GM12878 (cell line): ENCODE measurements at regions not wholly inside any gene's neighbourhood (a gene's known extent, or its start where the extent isn't known, plus 50 kb on each side); places are given as distances from the start of the nearest gene placed in this dataset.

Source experiments
- ATAC-seq: fragments of 200-7000 bp; cut with Tn5 transposase; 3 replicates; pipeline ENCODE4 v1.9.1; 2020; ENCODE audit warnings: mild to moderate bottlenecking, moderate library complexity
- BruUV-seq: library from RNA; stranded (reverse); fragments of 400-500 nt; replicated peaks from 2 replicates; lab custom pipeline; 2021; lab: Mats Ljungman, UMichigan
- CTCF ChIA-PET: fragments of 300-600 bp; sonication (Branson Sonifier 250); formaldehyde crosslinking; extraction: SDS; loops from one replicate; lab custom pipeline; 2021; ENCODE audit warnings: inconsistent platforms; lab: Yijun Ruan, JAX
- POLR2A ChIA-PET: fragments of 350-600 bp; formaldehyde crosslinking; extraction: SDS; loops from one replicate; lab custom pipeline; 2021; ENCODE audit warnings: inconsistent platforms; lab: Charles Lee
- RAD21 ChIA-PET: fragments of 300-600 bp; sonication (Branson Sonifier 250); formaldehyde crosslinking; loops from one replicate; lab custom pipeline; 2023; ENCODE audit warnings: antibody characterized with exemption; ENCODE audit not compliant: unreplicated experiment; lab: Charles Lee
- SMC1A ChIA-PET: fragments of 300-600 bp; sonication (Branson Sonifier 250); formaldehyde crosslinking; loops from one replicate; lab custom pipeline; 2023; ENCODE audit not compliant: unreplicated experiment, uncharacterized antibody; lab: Charles Lee
- DNase-seq: peaks from one replicate; pipeline ENCODE4 v3.0.0-alpha.2; 2011; ENCODE audit warnings: low read depth, low spot score
- FAIRE-seq: peaks from 3 replicates; lab custom pipeline; 2011; peaks lifted over from hg19 to GRCh38; lab: Jason Lieb, UNC
- H2AFZ ChIP-seq: 2 replicates; pipeline ENCODE4 v1.6.0; 2011; ENCODE audit warnings: low read depth, low read length, control low read depth; ENCODE audit not compliant: control insufficient read depth
- H3K27ac ChIP-seq: 2 replicates; pipeline ENCODE4 v1.5.1; 2011; ENCODE audit warnings: control low read depth; ENCODE audit not compliant: control insufficient read depth, insufficient read depth
- H3K27me3 ChIP-seq, 2 experiments: replicated peaks in 1 of 2; 2 replicates each; pipeline versions ENCODE4 v1.6.0 to v1.6.1; 2011; ENCODE audit warnings: low read length in 1 of 2; ENCODE audit not compliant: control insufficient read depth in 2 of 2, insufficient read depth in 2 of 2
- H3K36me3 ChIP-seq, 2 experiments: 2 replicates each; pipeline ENCODE4 v1.5.1; 2011; ENCODE audit warnings: low read length in 1 of 2; ENCODE audit not compliant: control insufficient read depth in 2 of 2, insufficient read depth in 2 of 2
- H3K4me1 ChIP-seq: 2 replicates; pipeline ENCODE4 v1.6.1; 2011; ENCODE audit warnings: mild to moderate bottlenecking, low read length, moderate library complexity, mixed read lengths; ENCODE audit not compliant: control insufficient read depth, insufficient read depth
- H3K4me2 ChIP-seq: 2 replicates; pipeline ENCODE4 v1.6.0; 2011; ENCODE audit warnings: control low read depth; ENCODE audit not compliant: control insufficient read depth, insufficient read depth
- H3K4me3 ChIP-seq: fragments of 200-600 bp; sonication (generic); 2 replicates; pipeline ENCODE4 v1.5.1; 2016
- H3K79me2 ChIP-seq: 2 replicates; pipeline ENCODE4 v1.6.0; 2011; ENCODE audit warnings: low read length; ENCODE audit not compliant: control insufficient read depth, insufficient read depth
- H3K9ac ChIP-seq: 2 replicates; pipeline ENCODE4 v1.8.0; 2011; ENCODE audit warnings: low read length, control low read depth, mixed read lengths; ENCODE audit not compliant: control insufficient read depth, insufficient read depth
- H3K9me3 ChIP-seq: replicated peaks from 3 replicates; pipeline ENCODE4 v1.5.1; 2011; ENCODE audit warnings: mild to moderate bottlenecking, low read length; ENCODE audit not compliant: control insufficient read depth, insufficient read depth
- H4K20me1 ChIP-seq: 2 replicates; pipeline ENCODE4 v1.6.0; 2011; ENCODE audit not compliant: control insufficient read depth, insufficient read depth
- CBFB ChIP-seq: IDR thresholded peaks from 2 replicates; pipeline ENCODE4 v1.6.1; 2016; ENCODE audit warnings: antibody characterized with exemption, low read depth
- EP300 ChIP-seq, 2 experiments: fragments of 150-350 bp in 1 of 2; IDR thresholded peaks; 2 replicates each; pipeline ENCODE4 v1.6.1; 2011 to 2012; ENCODE audit warnings: low read depth in 2 of 2, low read length in 2 of 2, borderline replicate concordance in 1 of 2, improper control_type of control experiment in 1 of 2, inconsistent platforms in 1 of 2; ENCODE audit not compliant: control insufficient read depth in 1 of 2
- EZH2 ChIP-seq: IDR thresholded peaks from 2 replicates; pipeline ENCODE4 v1.6.1; 2012; ENCODE audit warnings: low read depth, mild to moderate bottlenecking, control low read depth, inconsistent platforms, low read length, borderline replicate concordance; ENCODE audit not compliant: control insufficient read depth
- HDAC2 ChIP-seq: fragments of 200-600 bp; sonication (generic); IDR thresholded peaks from 2 replicates; pipeline ENCODE4 v1.6.1; 2017
- KDM1A ChIP-seq: fragments of 200-600 bp; sonication (generic); IDR thresholded peaks from 2 replicates; pipeline ENCODE4 v1.6.1; 2016; ENCODE audit warnings: borderline replicate concordance
- LARP7 ChIP-seq: fragments of 450-650 bp; IDR thresholded peaks from 2 replicates; pipeline ENCODE4 v1.6.1; 2017; ENCODE audit warnings: mild to moderate bottlenecking
- MTA2 ChIP-seq: fragments of 450-650 bp; IDR thresholded peaks from 2 replicates; pipeline ENCODE4 v1.6.1; 2016; ENCODE audit warnings: low read depth, mild to moderate bottlenecking, moderate library complexity
- MYB ChIP-seq: fragments of 150-350 bp; IDR thresholded peaks from 2 replicates; pipeline ENCODE4 v1.6.1; 2014; ENCODE audit warnings: mild to moderate bottlenecking, low read depth, low read length, borderline replicate concordance
- NR2F1 ChIP-seq: fragments of 450-650 bp; conservative IDR thresholded peaks from 2 replicates; pipeline ENCODE4 v1.6.1; 2017; ENCODE audit warnings: mild to moderate bottlenecking
- SIN3A ChIP-seq: IDR thresholded peaks from 2 replicates; pipeline ENCODE4 v1.6.1; 2012; ENCODE audit warnings: low read depth, low read length, improper control_type of control experiment
- SREBF1 ChIP-seq: IDR thresholded peaks from 2 replicates; pipeline ENCODE4 v1.6.1; 2012; ENCODE audit warnings: mild to moderate bottlenecking, low read length
- TCF3 ChIP-seq: IDR thresholded peaks from 2 replicates; pipeline ENCODE4 v1.6.1; 2012; ENCODE audit warnings: low read depth, mild to moderate bottlenecking, low read length, borderline replicate concordance; ENCODE audit not compliant: insufficient read depth
- YY1 ChIP-seq: IDR thresholded peaks from 2 replicates; pipeline ENCODE4 v1.6.1; 2011; ENCODE audit warnings: low read depth, mild to moderate bottlenecking, low read length
- ZBED1 ChIP-seq: IDR thresholded peaks from 2 replicates; pipeline ENCODE4 v1.6.1; 2016; ENCODE audit warnings: borderline replicate concordance
- WGBS: methylation state at CpG from one replicate; pipeline ENCODE4 v1.1.6; 2016; ENCODE audit warnings: low lambda C conversion rate; ENCODE audit not compliant: insufficient replicate concordance, insufficient coverage; ENCODE audit errors: missing lambda C conversion rate; 5-methylcytosine and 5-hydroxymethylcytosine counted together
- in situ Hi-C: fragments of 300-500 bp; cut with MboI; formaldehyde crosslinking; loops from 9 replicates; pipeline ENCODE4 v1.14.3; 2018; ENCODE audit warnings: mixed read lengths
- intact Hi-C: fragments of 100-400 bp; cut with micrococcal nuclease; formaldehyde crosslinking; loops from one replicate; pipeline ENCODE4 v1.14.2; 2022; ENCODE audit not compliant: unreplicated experiment
- TF ChIP-seq, protein P1 (sequence below): fragments of 450-650 bp; IDR thresholded peaks from 2 replicates; pipeline ENCODE4 v1.6.1; 2016; ENCODE audit warnings: mild to moderate bottlenecking
- TF ChIP-seq, protein P2 (sequence below): fragments of 450-650 bp; conservative IDR thresholded peaks from 2 replicates; pipeline ENCODE4 v1.6.1; 2017; ENCODE audit warnings: mild to moderate bottlenecking, moderate library complexity

DNA sequence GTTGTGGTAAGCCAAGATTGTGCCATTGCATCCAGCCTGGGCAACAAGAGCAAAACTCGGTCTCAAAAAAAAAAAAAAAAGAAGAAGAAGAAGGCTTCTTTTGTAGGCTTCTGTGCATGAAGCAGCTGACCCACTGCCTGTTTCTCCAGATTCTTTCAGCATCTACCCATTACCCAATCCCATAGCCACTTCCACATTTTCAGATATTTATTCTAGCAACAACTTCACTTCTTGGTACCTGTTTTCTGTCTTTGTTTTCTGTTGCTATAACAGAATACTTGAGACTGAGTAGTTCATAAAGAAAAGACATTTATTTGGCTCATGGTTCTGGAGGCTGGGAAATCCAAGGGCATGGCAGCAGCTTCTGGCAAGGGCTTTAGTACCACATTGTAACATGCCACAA, 95.3 kb upstream of the SGK1 start:
- WGBS = 80% methylated on average over 1 of the region's 1 CpG
- Histone ChIP-seq H3K4me2 (no peak overlapping the region), H3K9ac (no peak overlapping the region), H3K36me3 (no peaks in the 10 kb centered on the region), H4K20me1 (no peaks in the 10 kb centered on the region), H3K27ac (no peak overlapping the region), H3K27me3 (peaks cover 0 to 3% of the 10 kb centered on the region in 2 experiments; a peak in 3 of 4 replicates), H3K9me3 (peaks cover 3% of the 10 kb centered on the region; the same call in 2 of the 3 replicates), H3K4me3 (no peak overlapping the region), H3K4me1 (no peaks in the 10 kb centered on the region), H2AFZ (no peak overlapping the region), H3K79me2 (no peaks in the 10 kb centered on the region)
- in situ Hi-C loops = no loop called here
- RAD21 ChIA-PET = interaction anchor here (0.5 to 0.7 kb wide), 2 partner anchors 99 to 185 kb away, joined by 3 to 6 read pairs; no protein-coding TSS in a partner anchor
- SMC1A ChIA-PET = interaction anchor here (0.7 to 1.7 kb wide), 3 partner anchors 40 to 239 kb away, joined by 3 to 4 read pairs (median 3); no protein-coding TSS in a partner anchor
- POLR2A ChIA-PET = interaction anchor here (0.6 to 1.8 kb wide), 3 partner anchors 11 to 33 kb away, joined by 3 to 7 read pairs (median 5); no protein-coding TSS in a partner anchor
- BruUV-seq = no TSS peak
- TF ChIP-seq, protein P1, sequence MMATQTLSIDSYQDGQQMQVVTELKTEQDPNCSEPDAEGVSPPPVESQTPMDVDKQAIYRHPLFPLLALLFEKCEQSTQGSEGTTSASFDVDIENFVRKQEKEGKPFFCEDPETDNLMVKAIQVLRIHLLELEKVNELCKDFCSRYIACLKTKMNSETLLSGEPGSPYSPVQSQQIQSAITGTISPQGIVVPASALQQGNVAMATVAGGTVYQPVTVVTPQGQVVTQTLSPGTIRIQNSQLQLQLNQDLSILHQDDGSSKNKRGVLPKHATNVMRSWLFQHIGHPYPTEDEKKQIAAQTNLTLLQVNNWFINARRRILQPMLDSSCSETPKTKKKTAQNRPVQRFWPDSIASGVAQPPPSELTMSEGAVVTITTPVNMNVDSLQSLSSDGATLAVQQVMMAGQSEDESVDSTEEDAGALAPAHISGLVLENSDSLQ = no peak
- TF ChIP-seq EP300 (IDR thresholded peaks at IDR 0.05; ENCODE audit: borderline replicate concordance in 1 of 2, control insufficient read depth in 1 of 2, low read depth in 2 of 2, low read length in 2 of 2) (no peak), MTA2 (no peak), SIN3A (no peak), YY1 (no peak), KDM1A (no peak), ZBED1 (no peak), NR2F1 (no peak), TCF3 (no peak), LARP7 (no peak), HDAC2 (no peak), SREBF1 (no peak), MYB (no peak), EZH2 (no peak), CBFB (no peak)
- TF ChIP-seq, protein P2, sequence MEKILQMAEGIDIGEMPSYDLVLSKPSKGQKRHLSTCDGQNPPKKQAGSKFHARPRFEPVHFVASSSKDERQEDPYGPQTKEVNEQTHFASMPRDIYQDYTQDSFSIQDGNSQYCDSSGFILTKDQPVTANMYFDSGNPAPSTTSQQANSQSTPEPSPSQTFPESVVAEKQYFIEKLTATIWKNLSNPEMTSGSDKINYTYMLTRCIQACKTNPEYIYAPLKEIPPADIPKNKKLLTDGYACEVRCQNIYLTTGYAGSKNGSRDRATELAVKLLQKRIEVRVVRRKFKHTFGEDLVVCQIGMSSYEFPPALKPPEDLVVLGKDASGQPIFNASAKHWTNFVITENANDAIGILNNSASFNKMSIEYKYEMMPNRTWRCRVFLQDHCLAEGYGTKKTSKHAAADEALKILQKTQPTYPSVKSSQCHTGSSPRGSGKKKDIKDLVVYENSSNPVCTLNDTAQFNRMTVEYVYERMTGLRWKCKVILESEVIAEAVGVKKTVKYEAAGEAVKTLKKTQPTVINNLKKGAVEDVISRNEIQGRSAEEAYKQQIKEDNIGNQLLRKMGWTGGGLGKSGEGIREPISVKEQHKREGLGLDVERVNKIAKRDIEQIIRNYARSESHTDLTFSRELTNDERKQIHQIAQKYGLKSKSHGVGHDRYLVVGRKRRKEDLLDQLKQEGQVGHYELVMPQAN = no peak
- CTCF ChIA-PET = no interaction called here
- intact Hi-C loops = no loop called here
- no peak for FAIRE-seq
- DNase-seq = no peak
- no peak for ATAC-seq
